Stomach (tissue), 8 donors: ENCODE measurements at regions not wholly inside any gene's neighbourhood (a gene's known extent, or its start where the extent isn't known, plus 50 kb on each side); places are given as distances from the start of the nearest gene placed in this dataset.

Experiments used
- DNase-seq, 2 donors: peaks; one replicate each; pipeline versions ENCODE4 v3.0.0 to v3.0.0-alpha.2; 2013 to 2019
- H3K27ac ChIP-seq, 5 donors: fragments of 200-600 bp in 4 of 5; sonication (generic) in 4 of 5; one replicate each; pipeline ENCODE4 v1.5.1; 2013 to 2019; ENCODE audit warnings: mild to moderate bottlenecking in 1 of 5, moderate library complexity in 1 of 5
- H3K27me3 ChIP-seq, 3 donors: fragments of 200-600 bp; sonication (generic); one replicate each; pipeline ENCODE4 v1.5.1; 2017 to 2019; ENCODE audit warnings: mixed run types in 1 of 3
- H3K36me3 ChIP-seq, 4 donors: fragments of 200-600 bp; sonication (generic); 1 replicate in 3 of 4; 2 replicates in 1 of 4; pipeline ENCODE4 v1.5.1; 2016 to 2019
- H3K4me1 ChIP-seq, 4 donors: fragments of 200-600 bp; sonication (generic); one replicate each; pipeline ENCODE4 v1.5.1; 2016 to 2019
- H3K4me3 ChIP-seq, 4 donors: fragments of 200-600 bp; sonication (generic) in 3 of 4; one replicate each; pipeline ENCODE4 v1.5.1; 2016 to 2019; ENCODE audit warnings: mild to moderate bottlenecking in 1 of 4
- H3K9me3 ChIP-seq, 4 donors: fragments of 200-600 bp; sonication (generic); one replicate each; pipeline ENCODE4 v1.5.1; 2016 to 2019
- CTCF ChIP-seq, 7 experiments: fragments of 450-650 bp in 4 of 7; fragments of 200-600 bp in 3 of 7; sonication (generic) in 3 of 7; IDR thresholded peaks; one replicate each; pipeline ENCODE4 v1.5.1; 2016 to 2019; ENCODE audit warnings: antibody characterized with exemption in 7 of 7, control low read depth in 2 of 7, mild to moderate bottlenecking in 1 of 7
- EP300 ChIP-seq: sonication (generic); formaldehyde crosslinking; IDR thresholded peaks from one replicate; pipeline ENCODE4 v1.6.1; 2017; ENCODE audit warnings: antibody characterized with exemption
- POLR2A ChIP-seq, 4 donors: fragments of 450-650 bp; IDR thresholded peaks; one replicate each; pipeline ENCODE4 v1.6.1; 2016; ENCODE audit warnings: antibody characterized with exemption in 4 of 4, control low read depth in 2 of 4, mild to moderate bottlenecking in 1 of 4, moderate library complexity in 1 of 4
- POLR2AphosphoS5 ChIP-seq, 3 donors: sonication (generic); formaldehyde crosslinking; IDR thresholded peaks; one replicate each; pipeline ENCODE4 v1.6.1; 2016; ENCODE audit warnings: antibody characterized with exemption in 3 of 3
- WGBS, 5 donors: extraction: QIAGEN DNeasy Blood & Tissue Kit in 3 of 5; methylation state at CpG; one replicate each; pipeline versions ENCODE4 v1.1.5 to v1.1.7; 2013 to 2018; 5-methylcytosine and 5-hydroxymethylcytosine counted together
- intact Hi-C: fragments of 100-400 bp; cut with DNase I; formaldehyde crosslinking; loops from one replicate; pipeline ENCODE4 v1.15.1; 2023; ENCODE audit warnings: low total_unique reads
- donor health status: healthy with polysubstance abuse.
- donor health status: Bipolar disorder and iron deficiency.
- donor health status: healthy.

GRCh38 chr5:135234666-135235401 is 164.2 kb downstream of the MACROH2A1 start:
- Histone ChIP-seq H3K9me3 (no peaks in the 10 kb centered on the region), H3K4me3 (no peak overlapping the region), H3K4me1 (peaks cover 27 to 76% (median 45%) of the 10 kb centered on the region in 4 donors), H3K27ac (peak overlapping the region in 1 of 5 donors; percentile 5), H3K27me3 (no peaks in the 10 kb centered on the region), H3K36me3 (no peaks in the 10 kb centered on the region)
- 67 to 75% (median 69%) methylated on average over 9 of the region's 9 CpGs for WGBS, 5 donors
- intact Hi-C loops: no loop called here
- TF ChIP-seq CTCF (IDR thresholded peaks at IDR 0.05) (no peak), POLR2A (IDR thresholded peaks at IDR 0.05) (no peak), POLR2AphosphoS5 (IDR thresholded peaks at IDR 0.05) (no peak), EP300 (no peak)
- DNase-seq: no peak

GRCh38 chr5:135234242-135234641 is 164.8 kb downstream of the MACROH2A1 start:
- no peaks in the 10 kb centered on the region for H3K36me3 ChIP-seq
- no peak overlapping the region for H3K27ac ChIP-seq
- TF ChIP-seq CTCF (IDR thresholded peaks at IDR 0.05) (no peak), EP300 (no peak), POLR2AphosphoS5 (IDR thresholded peaks at IDR 0.05) (no peak), POLR2A (IDR thresholded peaks at IDR 0.05) (no peak)
- intact Hi-C loops: no loop called here
- H3K4me1 ChIP-seq: peaks cover 21 to 71% (median 41%) of the 10 kb centered on the region in 4 donors
- no peaks in the 10 kb centered on the region for H3K9me3 ChIP-seq
- WGBS, 5 donors: 57 to 85% (median 63%) methylated on average over 12 of the region's 12 CpGs
- no peaks in the 10 kb centered on the region for H3K27me3 ChIP-seq
- peak in 1 of 2 donors; percentile 41 for DNase-seq
- no peak overlapping the region for H3K4me3 ChIP-seq

DNA sequence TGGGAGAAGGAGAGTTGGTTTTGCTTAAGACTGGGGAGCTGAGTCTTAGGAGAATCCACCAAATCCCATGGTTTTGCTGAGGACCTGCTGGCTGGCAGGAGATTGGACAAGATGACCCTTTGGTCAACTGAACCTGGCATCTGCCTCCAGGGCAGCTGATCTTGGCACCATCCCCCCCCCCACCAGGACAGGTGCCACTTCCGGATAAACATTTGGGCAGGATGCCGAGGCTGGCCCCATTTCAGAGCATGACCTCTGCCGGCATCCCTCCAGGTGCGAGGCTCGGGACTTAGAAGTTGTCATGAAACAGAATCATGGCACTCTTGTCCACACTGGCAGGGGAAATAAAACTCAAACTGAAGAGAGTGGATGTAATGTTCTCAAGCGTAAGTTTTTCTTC is 165.6 kb downstream of the MACROH2A1 start:
- intact Hi-C loops: no loop called here
- 75 to 92% (median 89%) methylated on average over 6 of the region's 6 CpGs for WGBS, 5 donors
- H3K27me3 ChIP-seq: no peaks in the 10 kb centered on the region
- no peak for TF ChIP-seq CTCF (IDR thresholded peaks at IDR 0.05)
- no peak for TF ChIP-seq POLR2A (IDR thresholded peaks at IDR 0.05)
- TF ChIP-seq EP300: no peak
- no peak for TF ChIP-seq POLR2AphosphoS5 (IDR thresholded peaks at IDR 0.05)
- H3K36me3 ChIP-seq: no peaks in the 10 kb centered on the region
- H3K4me3 ChIP-seq: no peak overlapping the region
- DNase-seq: no peak
- H3K4me1 ChIP-seq: peaks cover 17 to 64% (median 36%) of the 10 kb centered on the region in 4 donors
- H3K27ac ChIP-seq: peak overlapping the region in 2 of 5 donors; percentile 2 to 60
- no peaks in the 10 kb centered on the region for H3K9me3 ChIP-seq

GRCh38 chr5:135232958-135233357 is 166.1 kb downstream of the MACROH2A1 start:
- 52 to 69% (median 68%) methylated on average over 6 to 8 of the region's 8 CpGs for WGBS, 5 donors
- no peaks in the 10 kb centered on the region for H3K27me3 ChIP-seq
- peak overlapping the region in 2 of 5 donors; percentile 2 to 60 for H3K27ac ChIP-seq
- H3K9me3 ChIP-seq: no peaks in the 10 kb centered on the region
- H3K4me3 ChIP-seq: no peak overlapping the region
- intact Hi-C loops: no loop called here
- peaks cover 17 to 59% (median 34%) of the 10 kb centered on the region in 4 donors for H3K4me1 ChIP-seq
- no peak for DNase-seq
- no peaks in the 10 kb centered on the region for H3K36me3 ChIP-seq
- no peak for TF ChIP-seq POLR2AphosphoS5 (IDR thresholded peaks at IDR 0.05)
- no peak for TF ChIP-seq CTCF (IDR thresholded peaks at IDR 0.05)
- TF ChIP-seq POLR2A (IDR thresholded peaks at IDR 0.05): no peak
- TF ChIP-seq EP300: no peak
